ENCODE measurements at regions not wholly inside any gene's neighbourhood (a gene's known extent, or its start where the extent isn't known, plus 50 kb on each side); places are given as distances from the start of the nearest gene placed in this dataset.

- no peak for DNase-seq (ENCODE audit: low read depth)
Observed at GRCh38 chr12:107320929-107321631, 227.7 kb upstream of the CRY1 start.

DNA sequence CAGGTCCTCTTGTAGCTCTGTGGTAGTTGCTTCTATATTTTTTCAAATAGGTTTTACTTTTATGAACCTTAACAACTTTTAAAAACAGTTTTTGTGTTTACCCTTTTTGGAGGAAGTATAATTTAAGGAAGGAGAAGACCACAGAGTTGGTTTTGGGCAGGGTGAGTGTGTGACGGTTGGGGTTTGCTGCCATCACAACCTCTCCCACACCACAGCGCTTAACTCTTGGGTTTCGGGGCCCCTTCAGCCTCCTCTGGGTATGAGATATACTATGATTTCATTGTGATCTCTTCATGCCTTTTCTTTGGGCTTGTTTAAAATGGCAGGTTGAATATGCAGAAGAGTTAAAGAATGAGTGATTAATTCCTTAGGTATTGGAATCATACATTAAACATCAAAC is 228.7 kb upstream of the CRY1 start:
- DNase-seq (ENCODE audit: low read depth) = no peak

DNA sequence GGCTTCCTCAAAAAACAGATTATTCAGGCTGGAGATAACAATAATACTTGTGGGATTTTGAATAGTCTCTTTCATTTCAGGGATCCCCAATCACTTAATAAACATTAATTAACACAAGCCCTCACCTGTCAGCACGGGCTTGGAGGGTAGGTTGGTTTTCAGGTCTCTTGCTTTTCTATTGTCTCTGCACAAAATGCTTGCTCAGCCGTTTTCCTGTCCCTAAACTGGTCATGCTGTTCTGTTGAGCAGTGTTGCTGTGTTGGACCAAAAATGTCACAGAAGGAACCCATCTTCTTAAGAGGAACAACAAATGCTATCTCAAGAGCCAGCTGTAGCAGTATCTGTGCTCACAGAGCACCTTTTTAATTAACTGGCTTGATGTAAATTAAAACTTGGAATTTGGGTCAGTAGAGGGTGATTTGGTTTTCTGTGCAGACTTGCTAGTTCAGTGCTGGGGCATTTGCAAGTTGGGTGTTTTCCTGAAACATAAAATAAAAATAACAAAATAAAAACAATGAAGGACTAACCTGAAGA is 231.8 kb upstream of the CRY1 start:
- no peak for DNase-seq (ENCODE audit: low read depth)

GRCh38 chr12:107326237-107326636 is 232.9 kb upstream of the CRY1 start:
- no peak for DNase-seq (ENCODE audit: low read depth)

GRCh38 chr12:107327651-107328182 is 234.4 kb upstream of the CRY1 start:
- no peak for DNase-seq (ENCODE audit: low read depth)

- no peak for DNase-seq (ENCODE audit: low read depth)
Observed at GRCh38 chr12:107328442-107329133, 235.2 kb upstream of the CRY1 start.

DNA sequence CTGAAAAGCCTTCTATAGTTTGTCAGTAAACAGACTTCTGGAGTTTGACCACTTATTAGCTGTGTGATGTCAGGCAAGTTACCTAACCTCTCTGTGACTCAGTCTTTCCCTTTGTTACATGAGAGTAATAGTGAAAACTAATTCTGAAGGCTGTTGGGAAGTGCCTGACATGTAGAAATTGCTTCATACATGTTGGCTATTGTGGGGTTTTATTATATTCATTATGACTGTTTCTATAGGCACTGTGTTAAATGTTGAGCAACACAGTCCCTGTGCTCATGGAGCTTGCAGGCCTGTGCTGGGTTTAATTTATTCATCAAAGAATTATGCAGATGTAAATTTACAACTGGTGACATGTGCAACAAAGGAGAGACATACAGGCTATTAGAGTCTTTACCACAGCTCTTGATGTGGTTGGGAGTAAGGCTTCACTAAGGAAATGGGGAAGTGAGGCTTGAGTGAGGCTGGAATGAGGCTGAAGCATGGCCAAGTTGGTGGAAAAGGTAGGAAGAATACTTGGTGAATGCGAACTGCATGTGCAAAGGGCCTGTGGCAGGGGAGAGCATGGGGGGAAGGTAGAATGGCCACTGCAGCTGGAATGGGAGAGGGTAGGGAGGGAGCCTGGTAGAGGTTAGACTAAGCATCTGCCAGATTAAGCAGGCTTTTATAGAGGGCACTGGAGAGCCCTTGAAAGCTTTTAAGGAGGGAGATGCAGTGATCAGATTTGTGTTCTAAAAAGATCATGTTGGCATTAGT is 236.4 kb upstream of the CRY1 start:
- no peak for DNase-seq (ENCODE audit: low read depth)

DNA sequence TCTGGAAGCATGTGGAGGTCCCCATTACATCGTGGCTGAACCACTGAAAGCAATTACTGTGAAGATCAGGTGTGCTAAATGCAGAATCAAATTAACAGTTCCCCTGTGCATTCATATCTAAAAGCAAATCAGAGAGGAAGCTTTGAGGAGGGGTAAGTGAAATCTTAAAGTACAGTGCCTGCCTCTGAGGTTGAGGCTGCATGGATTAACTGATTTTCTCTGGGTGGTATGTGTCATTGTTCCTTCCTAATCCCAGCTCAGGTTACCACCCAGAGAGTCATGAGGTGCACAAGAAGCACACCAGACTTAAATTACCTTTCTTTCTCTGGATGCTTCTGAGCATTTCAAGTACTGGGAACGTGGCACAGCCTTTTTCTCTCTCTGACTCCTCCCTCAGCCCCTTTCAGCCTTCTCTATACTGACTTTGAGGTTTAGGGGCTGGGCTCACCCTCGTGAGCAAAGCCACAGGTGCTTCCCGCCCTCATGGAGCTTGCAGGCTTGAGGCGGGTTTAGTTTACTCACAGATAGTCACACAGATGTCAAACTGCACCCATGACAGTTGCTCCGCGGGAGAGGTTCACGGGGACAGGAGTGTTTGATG is 237.6 kb upstream of the CRY1 start:
- DNase-seq (ENCODE audit: low read depth) = no peak

- DNase-seq (ENCODE audit: low read depth) = no peak
Observed at GRCh38 chr12:107331471-107331870, 238.1 kb upstream of the CRY1 start.

- no peak for DNase-seq (ENCODE audit: low read depth)
Observed at GRCh38 chr12:107331912-107332311, 238.6 kb upstream of the CRY1 start.

DNA sequence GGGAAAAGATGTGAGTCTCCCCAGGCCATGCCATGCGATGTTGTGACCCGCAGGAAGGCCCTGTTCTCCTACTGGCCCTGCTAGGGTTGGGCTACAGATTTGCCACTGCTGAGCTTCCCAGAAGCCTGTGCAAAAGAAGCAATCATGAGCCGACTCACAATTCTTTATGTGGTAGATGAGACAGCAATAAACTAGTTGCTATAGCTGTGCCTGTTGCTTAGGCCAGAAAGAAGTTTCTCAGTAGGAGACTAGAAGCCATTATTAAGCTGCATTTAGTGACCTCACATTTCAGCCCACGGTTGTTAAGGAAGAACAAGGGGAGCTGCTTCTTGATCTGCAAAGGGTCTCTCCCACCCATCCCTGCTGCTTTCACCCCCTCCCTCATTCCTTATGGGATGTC is 239.4 kb upstream of the CRY1 start:
- no peak for DNase-seq (ENCODE audit: low read depth)

DNA sequence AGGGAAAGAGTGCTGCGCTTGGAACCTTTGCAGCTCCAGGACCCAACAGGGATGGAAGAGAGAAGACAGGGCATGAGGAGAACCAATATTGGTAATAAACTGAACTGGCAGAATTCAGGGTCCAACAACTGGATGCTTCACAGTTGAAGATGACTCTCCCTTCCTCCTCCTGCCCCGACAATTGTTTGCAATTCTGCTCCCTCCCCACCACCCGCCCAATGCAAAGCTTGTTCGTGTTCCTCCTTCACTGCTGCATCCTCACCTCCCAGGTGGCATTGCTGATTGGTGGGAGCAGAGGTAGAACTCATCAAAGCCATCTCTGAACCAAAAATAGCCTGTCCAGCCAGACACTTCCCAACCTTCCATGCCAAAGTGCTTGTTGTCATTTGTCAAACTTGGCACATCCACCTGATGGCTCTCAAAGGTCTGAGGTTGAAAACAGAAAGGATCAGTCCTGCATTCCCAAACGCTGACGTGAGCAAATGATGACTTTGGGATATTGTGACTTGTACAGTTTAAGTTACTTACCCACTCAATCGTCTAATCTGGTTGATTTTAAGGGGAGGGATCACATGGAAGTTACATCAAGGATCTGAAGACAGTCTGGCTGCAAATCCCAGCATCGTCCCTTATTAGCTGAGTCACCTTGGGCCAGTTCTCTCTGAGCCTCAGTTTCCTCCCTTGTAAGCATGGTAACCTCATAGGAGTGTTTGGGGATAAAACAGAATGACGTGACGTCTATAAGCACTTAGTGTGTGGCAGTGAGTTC is 242.6 kb upstream of the CRY1 start:
- DNase-seq (ENCODE audit: low read depth) = no peak

DNA sequence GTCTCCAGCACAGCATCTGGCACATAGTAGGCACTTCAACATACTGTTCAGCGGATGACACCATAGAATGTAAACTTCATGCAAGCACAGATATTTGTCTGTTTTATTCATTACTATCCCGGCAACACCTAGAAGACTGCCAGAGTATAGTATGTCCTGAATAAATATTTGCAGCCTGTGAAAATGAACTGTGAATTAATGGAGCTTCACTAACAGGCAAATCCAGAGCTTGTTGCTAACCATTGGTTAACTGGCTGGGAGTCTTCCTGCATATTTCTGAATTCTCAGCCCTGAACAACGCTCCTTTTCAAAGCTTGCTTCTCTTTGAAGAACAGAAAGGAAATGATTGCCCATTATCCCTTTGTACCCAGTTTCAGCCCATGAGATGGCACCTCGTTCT is 243.3 kb upstream of the CRY1 start:
- DNase-seq (ENCODE audit: low read depth) = no peak

GRCh38 chr12:107337346-107338095 is 244.2 kb upstream of the CRY1 start:
- DNase-seq (ENCODE audit: low read depth) = no peak

- DNase-seq (ENCODE audit: low read depth) = no peak
Observed at GRCh38 chr12:107339487-107339886, 246.1 kb upstream of the CRY1 start.

DNA sequence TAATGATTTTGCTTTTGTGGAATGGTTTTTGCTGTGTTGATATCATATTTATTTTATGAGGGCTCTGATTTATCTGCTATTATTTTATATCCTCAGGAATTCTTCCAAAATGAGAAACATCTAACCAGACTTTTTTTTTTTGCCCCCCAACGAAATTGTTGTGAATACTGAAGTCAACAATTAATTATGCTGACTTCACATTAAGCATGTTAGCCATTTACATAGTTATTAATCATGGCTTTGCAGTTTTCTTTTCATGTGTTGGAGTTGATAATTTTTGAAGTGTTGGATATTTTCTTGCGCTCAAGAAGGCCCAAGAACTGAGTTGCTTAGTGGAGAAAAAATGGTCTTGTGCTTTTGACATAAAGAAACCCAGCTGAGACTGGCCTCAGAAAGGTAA is 246.6 kb upstream of the CRY1 start:
- DNase-seq (ENCODE audit: low read depth) = no peak

GRCh38 chr12:107340898-107341297 is 247.5 kb upstream of the CRY1 start:
- no peak for DNase-seq (ENCODE audit: low read depth)

GRCh38 chr12:107344035-107344808 is 250.9 kb upstream of the CRY1 start:
- DNase-seq (ENCODE audit: low read depth) = no peak

- DNase-seq (ENCODE audit: low read depth) = no peak
Observed at GRCh38 chr12:107347261-107347660, 253.9 kb upstream of the CRY1 start.
